ENCODE measurements at regions not wholly inside any gene's neighbourhood (a gene's known extent, or its start where the extent isn't known, plus 50 kb on each side); places are given as distances from the start of the nearest gene placed in this dataset.

- no peak overlapping the region for H3K27ac ChIP-seq
- H3K27me3 ChIP-seq: no peaks in the 10 kb centered on the region
- no peaks in the 10 kb centered on the region for H3K36me3 ChIP-seq
- DNase-seq (ENCODE audit: low read depth in 1 of 2, low spot score in 1 of 2): no peak
- no peak for TF ChIP-seq CTCF (IDR thresholded peaks at IDR 0.05; ENCODE audit: low read depth, low read length)
- no peaks in the 10 kb centered on the region for H3K9me3 ChIP-seq (ENCODE audit: low read depth)
- H3K4me3 ChIP-seq: no peak overlapping the region
- H3K4me1 ChIP-seq (ENCODE audit: low read depth): no peaks in the 10 kb centered on the region
Measured at GRCh38 chr4:36394352-36394903, 113.0 kb downstream of the DTHD1 start.

GRCh38 chr4:36399762-36400353, 118.4 kb downstream of the DTHD1 start:
- DNase-seq (ENCODE audit: low read depth in 1 of 2, low spot score in 1 of 2): peak; percentile 7 to 37
- H3K4me3 ChIP-seq: no peak overlapping the region
- TF ChIP-seq CTCF (IDR thresholded peaks at IDR 0.05; ENCODE audit: low read depth, low read length): peak; percentile 31
- no peaks in the 10 kb centered on the region for H3K4me1 ChIP-seq (ENCODE audit: low read depth)
- H3K27me3 ChIP-seq: no peaks in the 10 kb centered on the region
- H3K36me3 ChIP-seq: no peaks in the 10 kb centered on the region
- no peaks in the 10 kb centered on the region for H3K9me3 ChIP-seq (ENCODE audit: low read depth)
- no peak overlapping the region for H3K27ac ChIP-seq

GRCh38 chr4:36402008-36402758, 120.8 kb downstream of the DTHD1 start:
- H3K27me3 ChIP-seq: no peaks in the 10 kb centered on the region

GRCh38 chr4:36411338-36411737, 129.9 kb downstream of the DTHD1 start:
- H3K9me3 ChIP-seq (ENCODE audit: low read depth): no peaks in the 10 kb centered on the region
- no peaks in the 10 kb centered on the region for H3K27me3 ChIP-seq

More at GRCh38 chr4:36402008-36402758, 120.8 kb downstream of the DTHD1 start:
- no peak for DNase-seq (ENCODE audit: low read depth in 1 of 2, low spot score in 1 of 2)
- no peak for TF ChIP-seq CTCF (IDR thresholded peaks at IDR 0.05; ENCODE audit: low read depth, low read length)
- no peak overlapping the region for H3K4me3 ChIP-seq
- no peaks in the 10 kb centered on the region for H3K36me3 ChIP-seq
- H3K9me3 ChIP-seq (ENCODE audit: low read depth): no peaks in the 10 kb centered on the region
- no peaks in the 10 kb centered on the region for H3K4me1 ChIP-seq (ENCODE audit: low read depth)
- H3K27ac ChIP-seq: no peak overlapping the region

GRCh38 chr4:36414248-36414647, 132.8 kb downstream of the DTHD1 start:
- no peak overlapping the region for H3K27ac ChIP-seq
- H3K27me3 ChIP-seq: no peaks in the 10 kb centered on the region
- no peak for TF ChIP-seq CTCF (IDR thresholded peaks at IDR 0.05; ENCODE audit: low read depth, low read length)
- H3K4me3 ChIP-seq: no peak overlapping the region
- no peaks in the 10 kb centered on the region for H3K4me1 ChIP-seq (ENCODE audit: low read depth)
- DNase-seq (ENCODE audit: low read depth in 1 of 2, low spot score in 1 of 2): no peak
- no peaks in the 10 kb centered on the region for H3K36me3 ChIP-seq
- no peaks in the 10 kb centered on the region for H3K9me3 ChIP-seq (ENCODE audit: low read depth)

More at GRCh38 chr4:36411338-36411737, 129.9 kb downstream of the DTHD1 start:
- TF ChIP-seq CTCF (IDR thresholded peaks at IDR 0.05; ENCODE audit: low read depth, low read length): no peak
- no peak overlapping the region for H3K4me3 ChIP-seq
- H3K36me3 ChIP-seq: no peaks in the 10 kb centered on the region
- no peaks in the 10 kb centered on the region for H3K4me1 ChIP-seq (ENCODE audit: low read depth)
- H3K27ac ChIP-seq: no peak overlapping the region
- no peak for DNase-seq (ENCODE audit: low read depth in 1 of 2, low spot score in 1 of 2)
